Erythroblast (primary cell): ENCODE measurements at regions not wholly inside any gene's neighbourhood (a gene's known extent, or its start where the extent isn't known, plus 50 kb on each side); places are given as distances from the start of the nearest gene placed in this dataset.

ENCODE experiments used
- GATA1 ChIP-seq: IDR thresholded peaks from 2 replicates; pipeline ENCODE4 v1.6.1; 2011; ENCODE audit warnings: low read depth, mild to moderate bottlenecking, control low read depth, low read length, moderate library complexity
- POLR2A ChIP-seq: IDR thresholded peaks from 2 replicates; pipeline ENCODE4 v1.6.1; 2011; ENCODE audit warnings: mild to moderate bottlenecking, low read length

DNA sequence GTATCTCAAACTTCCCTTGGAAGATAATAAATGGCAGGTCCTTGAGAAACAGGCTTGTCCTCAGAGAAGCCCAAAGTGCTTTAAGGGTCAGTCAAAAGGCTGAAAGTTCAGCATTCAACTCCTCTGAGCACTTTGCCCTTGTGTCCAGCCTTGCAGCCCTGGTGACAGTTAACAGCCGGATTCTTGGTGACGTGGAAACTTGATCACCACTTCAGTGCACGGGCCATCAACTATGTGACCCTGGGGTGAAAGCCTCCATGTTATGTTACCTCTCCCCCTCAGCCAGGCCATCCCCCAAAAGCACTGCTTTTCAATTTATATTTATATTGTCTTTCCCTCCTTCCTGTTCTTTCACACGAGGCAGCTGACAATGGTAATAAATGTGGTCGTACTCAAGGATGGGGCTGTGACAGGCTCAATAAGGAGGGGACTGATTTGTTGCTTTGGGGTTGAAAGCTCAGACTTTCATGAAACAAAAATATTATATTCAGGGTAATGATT lies 164.0 kb upstream of the NRP1 start:
- TF ChIP-seq POLR2A (no peak), GATA1 (no peak)
